HCT116 (cell line): ENCODE measurements at regions not wholly inside any gene's neighbourhood (a gene's known extent, or its start where the extent isn't known, plus 50 kb on each side); places are given as distances from the start of the nearest gene placed in this dataset.

Source experiments
- ATAC-seq: fragments of 200-7000 bp; cut with Tn5 transposase; 2 replicates; pipeline ENCODE4 v1.9.1; 2020; ENCODE audit warnings: mild to moderate bottlenecking, moderate library complexity
- BruUV-seq: library from RNA; stranded (reverse); fragments of 400-500 nt; replicated peaks from 2 replicates; lab custom pipeline; 2021; lab: Mats Ljungman, UMichigan
- CTCF ChIA-PET: fragments of 300-600 bp; sonication (Branson Sonifier 250); formaldehyde crosslinking; loops from one replicate; lab custom pipeline; 2021; ENCODE audit warnings: antibody characterized with exemption; lab: Charles Lee
- POLR2A ChIA-PET: fragments of 300-600, 350-600 bp; sonication (Branson Sonifier 250); formaldehyde crosslinking; loops from one replicate; lab custom pipeline; 2021; ENCODE audit warnings: antibody characterized with exemption; lab: Charles Lee
- RAD21 ChIA-PET, 2 experiments: fragments of 300-600 bp; sonication (Branson Sonifier 250); formaldehyde crosslinking; loops; one replicate each; lab custom pipeline; 2023; ENCODE audit warnings: low total read pairs in 2 of 2; ENCODE audit not compliant: uncharacterized antibody in 2 of 2, unreplicated experiment in 2 of 2, low non-redundant PET in 1 of 2; lab: Charles Lee
- DNase-seq: peaks from one replicate; pipeline ENCODE4 v3.0.0-alpha.2; 2010; ENCODE audit warnings: low read depth, low spot score
- H2AFZ ChIP-seq: fragments of 200-600 bp; shearing (Covaris generic), sonication (generic); 2 replicates; pipeline ENCODE4 v1.6.1; 2017; ENCODE audit warnings: low read depth, mixed run types, mixed read lengths, antibody characterized with exemption, low read length; ENCODE audit not compliant: poor library complexity, severe bottlenecking
- H3K27ac ChIP-seq: 2 replicates; pipeline ENCODE4 v1.5.1; 2012; ENCODE audit warnings: low read depth, low read length
- H3K27me3 ChIP-seq: fragments of 200-600 bp; sonication (generic); 2 replicates; pipeline ENCODE4 v1.6.1; 2016; ENCODE audit warnings: mixed run types, low read length, mixed read lengths; ENCODE audit not compliant: insufficient read depth
- H3K36me3 ChIP-seq, 2 experiments: fragments of 200-500 bp in 1 of 2; fragments of 200-600 bp in 1 of 2; sonication (Bioruptor generic) in 1 of 2; sonication (generic) in 1 of 2; 2 replicates each; pipeline versions ENCODE4 v1.5.1 to v1.6.1; 2014 to 2016; ENCODE audit warnings: low read length in 2 of 2, inconsistent platforms in 1 of 2, mixed read lengths in 1 of 2, mixed run types in 1 of 2; ENCODE audit not compliant: insufficient read depth in 2 of 2, control insufficient read depth in 1 of 2
- H3K4me1 ChIP-seq, 2 experiments: fragments of 200-600 bp in 1 of 2; sonication (generic) in 1 of 2; 2 replicates each; pipeline versions ENCODE4 v1.5.1 to v1.6.1; 2012 to 2017; ENCODE audit warnings: low read length in 2 of 2, inconsistent platforms in 1 of 2, mild to moderate bottlenecking in 1 of 2, mixed read lengths in 1 of 2, mixed run types in 1 of 2, moderate library complexity in 1 of 2; ENCODE audit not compliant: insufficient read depth in 2 of 2, control insufficient read depth in 1 of 2
- H3K4me2 ChIP-seq: fragments of 200-600 bp; sonication (generic); 2 replicates; pipeline ENCODE4 v1.6.1; 2017; ENCODE audit warnings: mixed run types, low read length, mixed read lengths
- H3K4me3 ChIP-seq, 2 experiments: fragments of 200-600 bp in 1 of 2; sonication (generic) in 1 of 2; replicated peaks in 1 of 2; 2 replicates each; pipeline ENCODE4 v1.5.1; 2011 to 2016; ENCODE audit warnings: low read length in 2 of 2, control low read depth in 1 of 2, low read depth in 1 of 2, mild to moderate bottlenecking in 1 of 2, mixed read lengths in 1 of 2, mixed run types in 1 of 2
- H3K79me2 ChIP-seq: fragments of 200-600 bp; sonication (generic); 2 replicates; pipeline ENCODE4 v1.6.1; 2017; ENCODE audit warnings: mild to moderate bottlenecking, mixed run types, low read length, moderate library complexity, mixed read lengths; ENCODE audit not compliant: insufficient read depth
- H3K9ac ChIP-seq: fragments of 200-600 bp; sonication (generic); 2 replicates; pipeline ENCODE4 v1.6.1; 2016; ENCODE audit warnings: low read length, mixed read lengths
- H3K9me2 ChIP-seq: fragments of 200-600 bp; sonication (generic), shearing (Covaris generic); 2 replicates; pipeline ENCODE4 v1.6.1; 2017; ENCODE audit warnings: mixed run types, mild to moderate bottlenecking, moderate library complexity; ENCODE audit not compliant: insufficient read depth
- H3K9me3 ChIP-seq, 2 experiments: fragments of 200-500 bp in 1 of 2; fragments of 200-600 bp in 1 of 2; sonication (Bioruptor generic) in 1 of 2; sonication (generic) in 1 of 2; 2 replicates each; pipeline ENCODE4 v1.6.1; 2014 to 2017; ENCODE audit warnings: low read length in 2 of 2, mixed read lengths in 2 of 2, inconsistent platforms in 1 of 2, low read depth in 1 of 2, mild to moderate bottlenecking in 1 of 2, mixed run types in 1 of 2, moderate library complexity in 1 of 2; ENCODE audit not compliant: control insufficient read depth in 1 of 2, insufficient read depth in 1 of 2
- H4K20me1 ChIP-seq: fragments of 200-600 bp; sonication (generic), shearing (Covaris generic); 2 replicates; pipeline ENCODE4 v1.6.1; 2017; ENCODE audit warnings: mixed run types, mild to moderate bottlenecking, moderate library complexity; ENCODE audit not compliant: insufficient read depth
- CEBPB ChIP-seq: IDR thresholded peaks from 2 replicates; pipeline ENCODE4 v1.6.1; 2012; ENCODE audit warnings: low read depth
- EGR1 ChIP-seq: IDR thresholded peaks from 2 replicates; pipeline ENCODE4 v1.6.1; 2012; ENCODE audit warnings: low read depth
- ELF1 ChIP-seq: IDR thresholded peaks from 2 replicates; pipeline ENCODE4 v1.6.1; 2012; ENCODE audit warnings: low read depth, borderline replicate concordance
- EZH2 ChIP-seq: fragments of 200-600 bp; sonication (generic); IDR thresholded peaks from 2 replicates; pipeline ENCODE4 v1.6.1; 2017; ENCODE audit warnings: antibody characterized with exemption, mixed run types
- EZH2phosphoT487 ChIP-seq: fragments of 200-600 bp; IDR thresholded peaks from 2 replicates; pipeline ENCODE4 v1.6.1; 2018; ENCODE audit warnings: antibody characterized with exemption, borderline replicate concordance
- FOSL1 ChIP-seq: IDR thresholded peaks from 2 replicates; pipeline ENCODE4 v1.6.1; 2012; ENCODE audit warnings: low read depth
- JUND ChIP-seq: IDR thresholded peaks from 2 replicates; pipeline ENCODE4 v1.6.1; 2012
- POLR2A ChIP-seq: IDR thresholded peaks from 2 replicates; pipeline ENCODE4 v1.7.0; 2011; ENCODE audit warnings: borderline replicate concordance; ENCODE audit not compliant: insufficient read depth, insufficient read length; ENCODE audit errors: extremely low read depth
- POLR2AphosphoS5 ChIP-seq: IDR thresholded peaks from 2 replicates; pipeline ENCODE4 v1.6.1; 2011; ENCODE audit warnings: mild to moderate bottlenecking, low read depth, low read length, moderate library complexity
- RAD21 ChIP-seq: IDR thresholded peaks from 2 replicates; pipeline ENCODE4 v1.6.1; 2012; ENCODE audit warnings: low read depth, mild to moderate bottlenecking
- SIN3A ChIP-seq: IDR thresholded peaks from 2 replicates; pipeline ENCODE4 v1.6.1; 2012; ENCODE audit warnings: low read depth
- SP1 ChIP-seq: IDR thresholded peaks from 2 replicates; pipeline ENCODE4 v1.6.1; 2012; ENCODE audit warnings: low read depth
- TCF7L2 ChIP-seq: IDR thresholded peaks from 2 replicates; pipeline ENCODE4 v1.7.0; 2011; ENCODE audit warnings: borderline replicate concordance, inconsistent platforms; ENCODE audit not compliant: insufficient read depth, insufficient read length; ENCODE audit errors: extremely low read depth
- YY1 ChIP-seq: IDR thresholded peaks from 2 replicates; pipeline ENCODE4 v1.6.1; 2011; ENCODE audit warnings: low read length, low read depth, moderate library complexity, mild to moderate bottlenecking; ENCODE audit not compliant: insufficient replicate concordance; ENCODE audit errors: extremely low read depth
- ZFX ChIP-seq: fragments of 450-650 bp; IDR thresholded peaks from 2 replicates; pipeline ENCODE4 v1.6.1; 2017
- ZNF274 ChIP-seq: fragments of 200-500 bp; sonication (Bioruptor generic); IDR thresholded peaks from 2 replicates; pipeline ENCODE4 v1.6.1; 2014; ENCODE audit warnings: mild to moderate bottlenecking, low read depth, low read length, inconsistent platforms
- intact Hi-C: fragments of 100-400 bp; cut with micrococcal nuclease; formaldehyde crosslinking; loops from 2 replicates; pipeline ENCODE4 v1.10.0; 2022
- TF ChIP-seq, protein P1 (sequence below): IDR thresholded peaks from 2 replicates; pipeline ENCODE4 v1.6.1; 2012
- TF ChIP-seq, protein P2 (sequence below): IDR thresholded peaks from 2 replicates; pipeline ENCODE4 v1.6.1; 2011; ENCODE audit warnings: mild to moderate bottlenecking, low read length, moderate library complexity; ENCODE audit not compliant: insufficient replicate concordance; ENCODE audit errors: extremely low read depth
- TF ChIP-seq, protein P3 (sequence below): IDR thresholded peaks from 2 replicates; pipeline ENCODE4 v1.6.1; 2012
- TF ChIP-seq, protein P4 (sequence below): IDR thresholded peaks from 2 replicates; pipeline ENCODE4 v1.6.1; 2012; ENCODE audit warnings: low read depth

DNA sequence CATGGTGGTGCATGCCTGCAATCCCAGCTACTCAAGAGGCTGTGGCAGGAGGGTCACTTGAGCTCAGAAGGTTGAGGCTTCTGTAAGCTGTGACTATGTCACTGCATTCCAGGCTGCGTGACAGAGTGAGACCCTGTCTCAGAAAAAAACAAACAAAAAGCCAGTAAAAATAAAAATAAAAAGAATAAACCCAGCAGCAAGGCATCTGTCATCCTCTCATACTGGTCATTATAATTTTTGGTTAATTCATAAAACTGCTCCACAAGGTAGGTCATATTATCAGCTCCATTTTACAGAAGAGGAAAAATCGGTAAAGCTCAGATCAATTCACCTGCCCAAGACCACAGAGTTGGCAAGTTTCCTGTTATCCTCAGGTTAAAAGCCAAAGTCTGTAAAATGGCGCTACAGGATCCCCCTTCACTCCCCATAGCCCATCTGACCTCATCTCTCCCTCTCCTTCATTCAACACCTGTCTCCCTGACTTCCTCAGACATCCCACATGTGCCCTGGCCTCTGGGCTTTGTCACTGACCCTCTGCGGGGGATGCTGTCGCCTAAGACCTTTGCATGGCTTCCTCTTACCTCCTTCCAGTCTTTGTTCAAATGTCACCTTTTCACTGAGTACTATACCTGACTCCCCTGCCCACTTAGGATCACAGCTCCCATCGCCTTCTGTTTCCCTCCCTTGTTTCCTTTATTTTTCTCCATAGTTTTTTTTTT, 213.2 kb upstream of the ZNF217 start:
- no peaks in the 10 kb centered on the region for H3K36me3 ChIP-seq
- peaks cover 12 to 25% of the 10 kb centered on the region in 2 experiments for H3K4me1 ChIP-seq
- H3K27ac ChIP-seq, result no peak overlapping the region
- ChIA-PET POLR2A (no interaction called here), CTCF (no interaction called here), RAD21 (no interaction called here)
- no peaks in the 10 kb centered on the region for H3K9me3 ChIP-seq
- ATAC-seq (no peak), DNase-seq (no peak)
- H3K27me3 ChIP-seq, result no peaks in the 10 kb centered on the region
- H3K4me3 ChIP-seq, result no peak overlapping the region
- BruUV-seq, result no TSS peak
- intact Hi-C loops, result no loop called here
- no peak overlapping the region for H3K4me2 ChIP-seq
- no peaks in the 10 kb centered on the region for H3K9me2 ChIP-seq
- H4K20me1 ChIP-seq, result no peaks in the 10 kb centered on the region
- no peaks in the 10 kb centered on the region for H3K79me2 ChIP-seq
- TF ChIP-seq CEBPB (no peak), ZFX (no peak), EZH2phosphoT487 (no peak), SP1 (no peak), EZH2 (no peak), JUND (no peak), ZNF274 (no peak), EGR1 (no peak), ELF1 (no peak), TCF7L2 (no peak), YY1 (no peak), FOSL1 (no peak), RAD21 (no peak), POLR2AphosphoS5 (no peak), SIN3A (no peak), POLR2A (no peak)
- TF ChIP-seq, protein P1, sequence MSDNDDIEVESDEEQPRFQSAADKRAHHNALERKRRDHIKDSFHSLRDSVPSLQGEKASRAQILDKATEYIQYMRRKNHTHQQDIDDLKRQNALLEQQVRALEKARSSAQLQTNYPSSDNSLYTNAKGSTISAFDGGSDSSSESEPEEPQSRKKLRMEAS, result no peak
- TF ChIP-seq, protein P2, sequence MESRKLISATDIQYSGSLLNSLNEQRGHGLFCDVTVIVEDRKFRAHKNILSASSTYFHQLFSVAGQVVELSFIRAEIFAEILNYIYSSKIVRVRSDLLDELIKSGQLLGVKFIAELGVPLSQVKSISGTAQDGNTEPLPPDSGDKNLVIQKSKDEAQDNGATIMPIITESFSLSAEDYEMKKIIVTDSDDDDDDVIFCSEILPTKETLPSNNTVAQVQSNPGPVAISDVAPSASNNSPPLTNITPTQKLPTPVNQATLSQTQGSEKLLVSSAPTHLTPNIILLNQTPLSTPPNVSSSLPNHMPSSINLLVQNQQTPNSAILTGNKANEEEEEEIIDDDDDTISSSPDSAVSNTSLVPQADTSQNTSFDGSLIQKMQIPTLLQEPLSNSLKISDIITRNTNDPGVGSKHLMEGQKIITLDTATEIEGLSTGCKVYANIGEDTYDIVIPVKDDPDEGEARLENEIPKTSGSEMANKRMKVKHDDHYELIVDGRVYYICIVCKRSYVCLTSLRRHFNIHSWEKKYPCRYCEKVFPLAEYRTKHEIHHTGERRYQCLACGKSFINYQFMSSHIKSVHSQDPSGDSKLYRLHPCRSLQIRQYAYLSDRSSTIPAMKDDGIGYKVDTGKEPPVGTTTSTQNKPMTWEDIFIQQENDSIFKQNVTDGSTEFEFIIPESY, result no peak
- TF ChIP-seq, protein P3, sequence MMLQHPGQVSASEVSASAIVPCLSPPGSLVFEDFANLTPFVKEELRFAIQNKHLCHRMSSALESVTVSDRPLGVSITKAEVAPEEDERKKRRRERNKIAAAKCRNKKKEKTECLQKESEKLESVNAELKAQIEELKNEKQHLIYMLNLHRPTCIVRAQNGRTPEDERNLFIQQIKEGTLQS, result no peak
- TF ChIP-seq, protein P4, sequence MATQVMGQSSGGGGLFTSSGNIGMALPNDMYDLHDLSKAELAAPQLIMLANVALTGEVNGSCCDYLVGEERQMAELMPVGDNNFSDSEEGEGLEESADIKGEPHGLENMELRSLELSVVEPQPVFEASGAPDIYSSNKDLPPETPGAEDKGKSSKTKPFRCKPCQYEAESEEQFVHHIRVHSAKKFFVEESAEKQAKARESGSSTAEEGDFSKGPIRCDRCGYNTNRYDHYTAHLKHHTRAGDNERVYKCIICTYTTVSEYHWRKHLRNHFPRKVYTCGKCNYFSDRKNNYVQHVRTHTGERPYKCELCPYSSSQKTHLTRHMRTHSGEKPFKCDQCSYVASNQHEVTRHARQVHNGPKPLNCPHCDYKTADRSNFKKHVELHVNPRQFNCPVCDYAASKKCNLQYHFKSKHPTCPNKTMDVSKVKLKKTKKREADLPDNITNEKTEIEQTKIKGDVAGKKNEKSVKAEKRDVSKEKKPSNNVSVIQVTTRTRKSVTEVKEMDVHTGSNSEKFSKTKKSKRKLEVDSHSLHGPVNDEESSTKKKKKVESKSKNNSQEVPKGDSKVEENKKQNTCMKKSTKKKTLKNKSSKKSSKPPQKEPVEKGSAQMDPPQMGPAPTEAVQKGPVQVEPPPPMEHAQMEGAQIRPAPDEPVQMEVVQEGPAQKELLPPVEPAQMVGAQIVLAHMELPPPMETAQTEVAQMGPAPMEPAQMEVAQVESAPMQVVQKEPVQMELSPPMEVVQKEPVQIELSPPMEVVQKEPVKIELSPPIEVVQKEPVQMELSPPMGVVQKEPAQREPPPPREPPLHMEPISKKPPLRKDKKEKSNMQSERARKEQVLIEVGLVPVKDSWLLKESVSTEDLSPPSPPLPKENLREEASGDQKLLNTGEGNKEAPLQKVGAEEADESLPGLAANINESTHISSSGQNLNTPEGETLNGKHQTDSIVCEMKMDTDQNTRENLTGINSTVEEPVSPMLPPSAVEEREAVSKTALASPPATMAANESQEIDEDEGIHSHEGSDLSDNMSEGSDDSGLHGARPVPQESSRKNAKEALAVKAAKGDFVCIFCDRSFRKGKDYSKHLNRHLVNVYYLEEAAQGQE, result no peak
- no peak overlapping the region for H2AFZ ChIP-seq
- no peak overlapping the region for H3K9ac ChIP-seq
